PFSK-1 (cell line): ENCODE measurements at regions not wholly inside any gene's neighbourhood (a gene's known extent, or its start where the extent isn't known, plus 50 kb on each side); places are given as distances from the start of the nearest gene placed in this dataset.

ENCODE experiments used
- POLR2AphosphoS5 ChIP-seq: IDR thresholded peaks from 2 replicates; pipeline ENCODE4 v1.6.1; 2012; ENCODE audit warnings: low read depth, mild to moderate bottlenecking, control low read depth, low read length, moderate library complexity
- TAF1 ChIP-seq: IDR thresholded peaks from 2 replicates; pipeline ENCODE4 v1.6.1; 2012; ENCODE audit warnings: low read length, control low read depth, borderline replicate concordance; ENCODE audit not compliant: insufficient read depth
- TF ChIP-seq, protein P1 (sequence below), 2 experiments: IDR thresholded peaks; 2 replicates each; pipeline versions ENCODE4 v1.6.1 to v1.8.0; 2011 to 2012; ENCODE audit warnings: low read depth in 2 of 2, low read length in 2 of 2, control low read depth in 1 of 2, inconsistent platforms in 1 of 2, mild to moderate bottlenecking in 1 of 2, moderate library complexity in 1 of 2; ENCODE audit not compliant: insufficient read depth in 1 of 2

DNA sequence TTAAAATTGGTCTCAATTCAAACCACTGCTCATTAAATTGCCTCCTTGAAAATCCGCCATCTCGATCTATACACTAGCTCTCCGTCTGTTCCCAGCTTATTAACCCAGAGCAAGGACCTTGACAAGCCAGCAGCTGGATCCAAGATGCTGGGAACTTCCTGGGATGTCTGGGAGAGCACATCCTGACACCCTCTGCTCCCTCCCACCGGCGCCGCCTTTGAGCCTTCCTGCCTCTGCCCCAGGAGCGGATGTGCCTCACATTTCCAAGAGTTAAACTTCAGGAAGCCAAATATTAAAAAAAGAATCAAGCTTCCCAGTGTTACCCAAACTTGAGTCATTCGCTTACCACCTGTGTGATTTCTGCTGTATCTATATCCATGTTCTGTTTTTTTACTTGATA lies 107.9 kb downstream of the HAPSTR1 start:
- TF ChIP-seq, protein P1, sequence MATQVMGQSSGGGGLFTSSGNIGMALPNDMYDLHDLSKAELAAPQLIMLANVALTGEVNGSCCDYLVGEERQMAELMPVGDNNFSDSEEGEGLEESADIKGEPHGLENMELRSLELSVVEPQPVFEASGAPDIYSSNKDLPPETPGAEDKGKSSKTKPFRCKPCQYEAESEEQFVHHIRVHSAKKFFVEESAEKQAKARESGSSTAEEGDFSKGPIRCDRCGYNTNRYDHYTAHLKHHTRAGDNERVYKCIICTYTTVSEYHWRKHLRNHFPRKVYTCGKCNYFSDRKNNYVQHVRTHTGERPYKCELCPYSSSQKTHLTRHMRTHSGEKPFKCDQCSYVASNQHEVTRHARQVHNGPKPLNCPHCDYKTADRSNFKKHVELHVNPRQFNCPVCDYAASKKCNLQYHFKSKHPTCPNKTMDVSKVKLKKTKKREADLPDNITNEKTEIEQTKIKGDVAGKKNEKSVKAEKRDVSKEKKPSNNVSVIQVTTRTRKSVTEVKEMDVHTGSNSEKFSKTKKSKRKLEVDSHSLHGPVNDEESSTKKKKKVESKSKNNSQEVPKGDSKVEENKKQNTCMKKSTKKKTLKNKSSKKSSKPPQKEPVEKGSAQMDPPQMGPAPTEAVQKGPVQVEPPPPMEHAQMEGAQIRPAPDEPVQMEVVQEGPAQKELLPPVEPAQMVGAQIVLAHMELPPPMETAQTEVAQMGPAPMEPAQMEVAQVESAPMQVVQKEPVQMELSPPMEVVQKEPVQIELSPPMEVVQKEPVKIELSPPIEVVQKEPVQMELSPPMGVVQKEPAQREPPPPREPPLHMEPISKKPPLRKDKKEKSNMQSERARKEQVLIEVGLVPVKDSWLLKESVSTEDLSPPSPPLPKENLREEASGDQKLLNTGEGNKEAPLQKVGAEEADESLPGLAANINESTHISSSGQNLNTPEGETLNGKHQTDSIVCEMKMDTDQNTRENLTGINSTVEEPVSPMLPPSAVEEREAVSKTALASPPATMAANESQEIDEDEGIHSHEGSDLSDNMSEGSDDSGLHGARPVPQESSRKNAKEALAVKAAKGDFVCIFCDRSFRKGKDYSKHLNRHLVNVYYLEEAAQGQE (IDR thresholded peaks at IDR 0.05; ENCODE audit: insufficient read depth in 1 of 2, low read depth in 2 of 2, low read length in 2 of 2), result no peak
- TF ChIP-seq POLR2AphosphoS5, result no peak
- TF ChIP-seq TAF1, result no peak
